ENCODE measurements at regions not wholly inside any gene's neighbourhood (a gene's known extent, or its start where the extent isn't known, plus 50 kb on each side); places are given as distances from the start of the nearest gene placed in this dataset.

- no peak overlapping the region for H3K4me3 ChIP-seq
- no peaks in the 10 kb centered on the region for H3K27me3 ChIP-seq
- peak in 1 of 2 donors; percentile 53 for DNase-seq (ENCODE audit: low spot score in 2 of 2)
- H3K4me1 ChIP-seq, result no peaks in the 10 kb centered on the region
- WGBS, result 82% methylated on average over 7 of the region's 13 CpGs
- H3K36me3 ChIP-seq, result no peaks in the 10 kb centered on the region
- H3K9me3 ChIP-seq, result no peaks in the 10 kb centered on the region
- no peak overlapping the region for H3K27ac ChIP-seq
- TF ChIP-seq POLR2AphosphoS5 (IDR thresholded peaks at IDR 0.05) (no peak), EP300 (IDR thresholded peaks at IDR 0.05) (no peak), POLR2A (IDR thresholded peaks at IDR 0.05) (no peak), CTCF (IDR thresholded peaks at IDR 0.05) (no peak)
Measured at GRCh38 chr5:2524620-2525019, 226.9 kb downstream of the IRX2 start.

GRCh38 chr5:2523180-2523579 is 228.3 kb downstream of the IRX2 start:
- Histone ChIP-seq H3K36me3 (no peaks in the 10 kb centered on the region), H3K4me1 (no peaks in the 10 kb centered on the region), H3K27me3 (no peaks in the 10 kb centered on the region), H3K4me3 (no peak overlapping the region), H3K27ac (no peak overlapping the region), H3K9me3 (no peaks in the 10 kb centered on the region)
- no peak for TF ChIP-seq POLR2A (IDR thresholded peaks at IDR 0.05)
- no peak for TF ChIP-seq POLR2AphosphoS5 (IDR thresholded peaks at IDR 0.05)
- no peak for TF ChIP-seq EP300 (IDR thresholded peaks at IDR 0.05)
- TF ChIP-seq CTCF (IDR thresholded peaks at IDR 0.05), result no peak
- DNase-seq (ENCODE audit: low spot score in 2 of 2), result peak in 1 of 2 donors; percentile 70
- WGBS, result 59% methylated on average over 10 of the region's 12 CpGs

GRCh38 chr5:2522372-2522771 is 229.1 kb downstream of the IRX2 start:
- H3K27me3 ChIP-seq, result peaks cover 3% of the 10 kb centered on the region
- TF ChIP-seq POLR2AphosphoS5 (IDR thresholded peaks at IDR 0.05), result no peak
- TF ChIP-seq CTCF (IDR thresholded peaks at IDR 0.05), result no peak
- TF ChIP-seq POLR2A (IDR thresholded peaks at IDR 0.05), result no peak
- no peak for TF ChIP-seq EP300 (IDR thresholded peaks at IDR 0.05)
- no peaks in the 10 kb centered on the region for H3K36me3 ChIP-seq
- no peaks in the 10 kb centered on the region for H3K4me1 ChIP-seq
- no peak overlapping the region for H3K4me3 ChIP-seq
- 91% methylated on average over 11 of the region's 11 CpGs for WGBS
- H3K9me3 ChIP-seq, result no peaks in the 10 kb centered on the region
- no peak overlapping the region for H3K27ac ChIP-seq
- DNase-seq (ENCODE audit: low spot score in 2 of 2), result peak in 1 of 2 donors; percentile 44

- WGBS, result 76% methylated on average over 7 of the region's 9 CpGs
- no peak overlapping the region for H3K4me3 ChIP-seq
- no peaks in the 10 kb centered on the region for H3K9me3 ChIP-seq
- peaks cover 3% of the 10 kb centered on the region for H3K27me3 ChIP-seq
- no peak overlapping the region for H3K27ac ChIP-seq
- no peaks in the 10 kb centered on the region for H3K36me3 ChIP-seq
- DNase-seq (ENCODE audit: low spot score in 2 of 2), result peak in 1 of 2 donors; percentile 63
- TF ChIP-seq POLR2A (IDR thresholded peaks at IDR 0.05) (no peak), CTCF (IDR thresholded peaks at IDR 0.05) (no peak), EP300 (IDR thresholded peaks at IDR 0.05) (no peak), POLR2AphosphoS5 (IDR thresholded peaks at IDR 0.05) (no peak)
- H3K4me1 ChIP-seq, result no peaks in the 10 kb centered on the region
Measured at GRCh38 chr5:2519153-2519552, 232.3 kb downstream of the IRX2 start.

GRCh38 chr5:2517451-2517850 is 234.0 kb downstream of the IRX2 start:
- Histone ChIP-seq H3K4me1 (no peaks in the 10 kb centered on the region), H3K27ac (no peak overlapping the region), H3K4me3 (no peak overlapping the region), H3K27me3 (peaks cover 3% of the 10 kb centered on the region), H3K36me3 (no peaks in the 10 kb centered on the region), H3K9me3 (no peaks in the 10 kb centered on the region)
- DNase-seq (ENCODE audit: low spot score in 2 of 2), result peak in 1 of 2 donors; percentile 58
- 82% methylated on average over 10 of the region's 10 CpGs for WGBS
- TF ChIP-seq POLR2AphosphoS5 (IDR thresholded peaks at IDR 0.05), result no peak
- no peak for TF ChIP-seq POLR2A (IDR thresholded peaks at IDR 0.05)
- no peak for TF ChIP-seq EP300 (IDR thresholded peaks at IDR 0.05)
- no peak for TF ChIP-seq CTCF (IDR thresholded peaks at IDR 0.05)

Measured in suprapubic skin (tissue), 4 donors.